ENCODE measurements at regions not wholly inside any gene's neighbourhood (a gene's known extent, or its start where the extent isn't known, plus 50 kb on each side); places are given as distances from the start of the nearest gene placed in this dataset.
"Not testable (repeated sequence)": the region's sequence is repeated elsewhere in the genome, so short reads cannot be mapped to it uniquely, and the experiment has no call there.

- DNase-seq (ENCODE audit: low spot score) = no peak
These were observed 1197.8 kb downstream of the BRD1 start for GRCh38 chr22:48629631-48630432.

- DNase-seq (ENCODE audit: low spot score) = no peak
These were observed 1198.7 kb downstream of the BRD1 start for GRCh38 chr22:48628891-48629543.

GRCh38 chr22:48627966-48628365, 1199.7 kb downstream of the BRD1 start:
- DNase-seq (ENCODE audit: low spot score) = no peak

GRCh38 chr22:48627203-48627602, 1200.5 kb downstream of the BRD1 start:
- DNase-seq (ENCODE audit: low spot score) = no peak

GRCh38 chr22:48624401-48624800, 1203.3 kb downstream of the BRD1 start:
- no peak for DNase-seq (ENCODE audit: low spot score)

- no peak for DNase-seq (ENCODE audit: low spot score)
These were observed 1204.7 kb downstream of the BRD1 start for GRCh38 chr22:48622891-48623545.

GRCh38 chr22:48621085-48621484, 1206.6 kb downstream of the BRD1 start:
- no peak for DNase-seq (ENCODE audit: low spot score)

GRCh38 chr22:48620460-48620859, 1207.2 kb downstream of the BRD1 start:
- DNase-seq (ENCODE audit: low spot score) = not testable (repeated sequence)

GRCh38 chr22:48619721-48620120, 1208.0 kb downstream of the BRD1 start:
- no peak for DNase-seq (ENCODE audit: low spot score)

- no peak for DNase-seq (ENCODE audit: low spot score)
These were observed 1209.3 kb downstream of the BRD1 start for GRCh38 chr22:48618326-48618725.

GRCh38 chr22:48616656-48617055, 1211.0 kb downstream of the BRD1 start:
- no peak for DNase-seq (ENCODE audit: low spot score)

GRCh38 chr22:48615171-48616008, 1212.3 kb downstream of the BRD1 start:
- DNase-seq (ENCODE audit: low spot score) = no peak

- DNase-seq (ENCODE audit: low spot score) = no peak
These were observed 1214.0 kb downstream of the BRD1 start for GRCh38 chr22:48613566-48614200.

- no peak for DNase-seq (ENCODE audit: low spot score)
These were observed 1215.3 kb downstream of the BRD1 start for GRCh38 chr22:48612077-48612995.

- no peak for DNase-seq (ENCODE audit: low spot score)
These were observed 1218.3 kb downstream of the BRD1 start for GRCh38 chr22:48609279-48609865.

- DNase-seq (ENCODE audit: low spot score) = peak; percentile 72
These were observed 1219.6 kb downstream of the BRD1 start for GRCh38 chr22:48607901-48608662.

GRCh38 chr22:48606684-48607307, 1220.9 kb downstream of the BRD1 start:
- DNase-seq (ENCODE audit: low spot score) = no peak

GRCh38 chr22:48605856-48606481, 1221.7 kb downstream of the BRD1 start:
- DNase-seq (ENCODE audit: low spot score) = no peak

Measured in H4 (cell line).